GM12878 (cell line): ENCODE measurements at regions not wholly inside any gene's neighbourhood (a gene's known extent, or its start where the extent isn't known, plus 50 kb on each side); places are given as distances from the start of the nearest gene placed in this dataset.

Experiments
- CTCF ChIP-seq, 3 experiments: IDR thresholded peaks in 2 of 3; conservative IDR thresholded peaks in 1 of 3; 2 replicates each; pipeline ENCODE4 v1.5.1; 2011; ENCODE audit warnings: low read depth in 3 of 3, low read length in 3 of 3, mild to moderate bottlenecking in 3 of 3, control low read depth in 2 of 3, moderate library complexity in 2 of 3, inconsistent platforms in 1 of 3, mixed read lengths in 1 of 3; ENCODE audit not compliant: control insufficient read depth in 2 of 3, insufficient read depth in 1 of 3; ENCODE audit errors: extremely low read depth in 1 of 3
- USF2 ChIP-seq: IDR thresholded peaks from 2 replicates; pipeline ENCODE4 v1.6.1; 2011; ENCODE audit warnings: low read depth, low read length, improper control_type of control experiment, borderline replicate concordance

- no peak for TF ChIP-seq CTCF (IDR thresholded peaks at IDR 0.05 in 2 of 3, conservative IDR thresholded peaks at IDR 0.05 in 1 of 3; ENCODE audit: control insufficient read depth in 2 of 3, extremely low read depth in 1 of 3, insufficient read depth in 1 of 3, low read depth in 3 of 3, low read length in 3 of 3)
- no peak for TF ChIP-seq USF2
Measured at GRCh38 chr3:192061426-192061825, 600.5 kb downstream of the PYDC2 start.
